ENCODE measurements at regions not wholly inside any gene's neighbourhood (a gene's known extent, or its start where the extent isn't known, plus 50 kb on each side); places are given as distances from the start of the nearest gene placed in this dataset.

- in situ Hi-C loops (cut with MboI): no loop called here
- no peak for TF ChIP-seq EZH2phosphoT487 (IDR thresholded peaks at IDR 0.05; ENCODE audit: insufficient read depth, low read depth)
- no peak for TF ChIP-seq EZH2 (IDR thresholded peaks at IDR 0.05; ENCODE audit: insufficient read depth, poor library complexity, severe bottlenecking)
- Histone ChIP-seq H4K20me1 (ENCODE audit: insufficient read depth) (no peaks in the 10 kb centered on the region), H3F3A (ENCODE audit: insufficient read depth) (no peaks in the 10 kb centered on the region), H3K4me1 (ENCODE audit: insufficient read depth) (no peaks in the 10 kb centered on the region), H3K27me3 (replicated peaks; ENCODE audit: insufficient read depth) (no peaks in the 10 kb centered on the region), H3K4me2 (ENCODE audit: unreplicated experiment) (no peak overlapping the region), H3K9me2 (ENCODE audit: insufficient read depth) (no peaks in the 10 kb centered on the region), H3K9ac (no peak overlapping the region), H3K36me3 (ENCODE audit: low read depth) (no peaks in the 10 kb centered on the region), H3K79me2 (ENCODE audit: insufficient read depth) (no peaks in the 10 kb centered on the region), H2AFZ (no peak overlapping the region), H3K4me3 (no peak overlapping the region), H3K27ac (no peak overlapping the region), H3K9me3 (ENCODE audit: low read depth) (no peaks in the 10 kb centered on the region)
- 27 to 31% methylated on average over 8 of the region's 8 CpGs for WGBS, 2 experiments (ENCODE audit: low coverage in 1 of 2, low lambda C conversion rate in 2 of 2, missing lambda C conversion rate in 2 of 2)
- no peak for DNase-seq
Measured at GRCh38 chr18:78762753-78763152, 216.9 kb upstream of the SALL3 start.

- H3F3A ChIP-seq (ENCODE audit: insufficient read depth): no peaks in the 10 kb centered on the region
- no peaks in the 10 kb centered on the region for H3K79me2 ChIP-seq (ENCODE audit: insufficient read depth)
- H4K20me1 ChIP-seq (ENCODE audit: insufficient read depth): no peaks in the 10 kb centered on the region
- no peak overlapping the region for H3K27ac ChIP-seq
- H3K4me3 ChIP-seq: no peak overlapping the region
- H2AFZ ChIP-seq: no peak overlapping the region
- no peaks in the 10 kb centered on the region for H3K27me3 ChIP-seq (replicated peaks; ENCODE audit: insufficient read depth)
- WGBS, 2 experiments (ENCODE audit: low coverage in 1 of 2, low lambda C conversion rate in 2 of 2, missing lambda C conversion rate in 2 of 2): 32 to 38% methylated on average over 10 of the region's 10 CpGs
- in situ Hi-C loops (cut with MboI): no loop called here
- H3K9me2 ChIP-seq (ENCODE audit: insufficient read depth): no peaks in the 10 kb centered on the region
- no peaks in the 10 kb centered on the region for H3K9me3 ChIP-seq (ENCODE audit: low read depth)
- no peak overlapping the region for H3K4me2 ChIP-seq (ENCODE audit: unreplicated experiment)
- no peaks in the 10 kb centered on the region for H3K4me1 ChIP-seq (ENCODE audit: insufficient read depth)
- H3K9ac ChIP-seq: no peak overlapping the region
- no peak for TF ChIP-seq EZH2 (IDR thresholded peaks at IDR 0.05; ENCODE audit: insufficient read depth, poor library complexity, severe bottlenecking)
- TF ChIP-seq EZH2phosphoT487 (IDR thresholded peaks at IDR 0.05; ENCODE audit: insufficient read depth, low read depth): no peak
- no peaks in the 10 kb centered on the region for H3K36me3 ChIP-seq (ENCODE audit: low read depth)
- no peak for DNase-seq
Measured at GRCh38 chr18:78764544-78764943, 215.1 kb upstream of the SALL3 start.

GRCh38 chr18:78765142-78765541 is 214.5 kb upstream of the SALL3 start:
- H3K4me1 ChIP-seq (ENCODE audit: insufficient read depth): no peaks in the 10 kb centered on the region
- H3K27ac ChIP-seq: no peak overlapping the region
- no peak overlapping the region for H3K9ac ChIP-seq
- no peak overlapping the region for H3K4me2 ChIP-seq (ENCODE audit: unreplicated experiment)
- no peaks in the 10 kb centered on the region for H3K36me3 ChIP-seq (ENCODE audit: low read depth)
- in situ Hi-C loops (cut with MboI): no loop called here
- 21 to 31% methylated on average over 12 of the region's 12 CpGs for WGBS, 2 experiments (ENCODE audit: low coverage in 1 of 2, low lambda C conversion rate in 2 of 2, missing lambda C conversion rate in 2 of 2)
- no peak overlapping the region for H3K4me3 ChIP-seq
- H3K9me2 ChIP-seq (ENCODE audit: insufficient read depth): no peaks in the 10 kb centered on the region
- no peaks in the 10 kb centered on the region for H3K79me2 ChIP-seq (ENCODE audit: insufficient read depth)
- TF ChIP-seq EZH2 (IDR thresholded peaks at IDR 0.05; ENCODE audit: insufficient read depth, poor library complexity, severe bottlenecking) (no peak), EZH2phosphoT487 (IDR thresholded peaks at IDR 0.05; ENCODE audit: insufficient read depth, low read depth) (no peak)
- no peak for DNase-seq
- H2AFZ ChIP-seq: no peak overlapping the region
- H3K27me3 ChIP-seq (replicated peaks; ENCODE audit: insufficient read depth): no peaks in the 10 kb centered on the region
- no peaks in the 10 kb centered on the region for H3F3A ChIP-seq (ENCODE audit: insufficient read depth)
- H3K9me3 ChIP-seq (ENCODE audit: low read depth): no peaks in the 10 kb centered on the region
- H4K20me1 ChIP-seq (ENCODE audit: insufficient read depth): no peaks in the 10 kb centered on the region

GRCh38 chr18:78765637-78766281 is 213.9 kb upstream of the SALL3 start:
- Histone ChIP-seq H3F3A (ENCODE audit: insufficient read depth) (no peaks in the 10 kb centered on the region), H3K9me3 (ENCODE audit: low read depth) (no peaks in the 10 kb centered on the region), H3K27me3 (replicated peaks; ENCODE audit: insufficient read depth) (no peaks in the 10 kb centered on the region), H3K4me2 (ENCODE audit: unreplicated experiment) (no peak overlapping the region), H3K9ac (no peak overlapping the region), H2AFZ (no peak overlapping the region), H3K4me1 (ENCODE audit: insufficient read depth) (no peaks in the 10 kb centered on the region), H3K36me3 (ENCODE audit: low read depth) (no peaks in the 10 kb centered on the region), H4K20me1 (ENCODE audit: insufficient read depth) (no peaks in the 10 kb centered on the region), H3K4me3 (no peak overlapping the region), H3K9me2 (ENCODE audit: insufficient read depth) (no peaks in the 10 kb centered on the region), H3K27ac (no peak overlapping the region), H3K79me2 (ENCODE audit: insufficient read depth) (no peaks in the 10 kb centered on the region)
- TF ChIP-seq EZH2 (IDR thresholded peaks at IDR 0.05; ENCODE audit: insufficient read depth, poor library complexity, severe bottlenecking) (no peak), EZH2phosphoT487 (IDR thresholded peaks at IDR 0.05; ENCODE audit: insufficient read depth, low read depth) (no peak)
- WGBS, 2 experiments (ENCODE audit: low coverage in 1 of 2, low lambda C conversion rate in 2 of 2, missing lambda C conversion rate in 2 of 2): 45 to 47% methylated on average over 23 of the region's 23 CpGs
- in situ Hi-C loops (cut with MboI): no loop called here
- no peak for DNase-seq
